Activated T-cell treated with anti-CD3 and anti-CD28 coated beads, Interleukin-2, amount 50 U/mL, for 4 hours (primary cell): ENCODE measurements at regions not wholly inside any gene's neighbourhood (a gene's known extent, or its start where the extent isn't known, plus 50 kb on each side); places are given as distances from the start of the nearest gene placed in this dataset.
"Not testable (repeated sequence)": the region's sequence is repeated elsewhere in the genome, so short reads cannot be mapped to it uniquely, and the experiment has no call there.

Experiments used
- ATAC-seq, 2 donors: fragments of 200-7000 bp; cut with Tn5 transposase; one replicate each; pipeline ENCODE4 v1.10.0; 2021
- DNase-seq: peaks from one replicate; pipeline ENCODE4 v3.0.0-alpha.2; 2020
- H3K27me3 Mint-ChIP-seq: one replicate; pipeline ENCODE4 v1.8.0; 2021; ENCODE audit warnings: low read depth, mixed read lengths
- H3K36me3 Mint-ChIP-seq: one replicate; pipeline ENCODE4 v1.8.0; 2022; ENCODE audit warnings: mixed read lengths; ENCODE audit not compliant: insufficient read depth
- H3K4me1 Mint-ChIP-seq: one replicate; pipeline ENCODE4 v1.8.0; 2021; ENCODE audit warnings: low read depth, mixed read lengths
- H3K4me3 Mint-ChIP-seq: one replicate; pipeline ENCODE4 v1.8.0; 2021; ENCODE audit warnings: mild to moderate bottlenecking, moderate library complexity, mixed read lengths
- H3K9me3 Mint-ChIP-seq: one replicate; pipeline ENCODE4 v1.8.0; 2021; ENCODE audit warnings: mixed read lengths

DNA sequence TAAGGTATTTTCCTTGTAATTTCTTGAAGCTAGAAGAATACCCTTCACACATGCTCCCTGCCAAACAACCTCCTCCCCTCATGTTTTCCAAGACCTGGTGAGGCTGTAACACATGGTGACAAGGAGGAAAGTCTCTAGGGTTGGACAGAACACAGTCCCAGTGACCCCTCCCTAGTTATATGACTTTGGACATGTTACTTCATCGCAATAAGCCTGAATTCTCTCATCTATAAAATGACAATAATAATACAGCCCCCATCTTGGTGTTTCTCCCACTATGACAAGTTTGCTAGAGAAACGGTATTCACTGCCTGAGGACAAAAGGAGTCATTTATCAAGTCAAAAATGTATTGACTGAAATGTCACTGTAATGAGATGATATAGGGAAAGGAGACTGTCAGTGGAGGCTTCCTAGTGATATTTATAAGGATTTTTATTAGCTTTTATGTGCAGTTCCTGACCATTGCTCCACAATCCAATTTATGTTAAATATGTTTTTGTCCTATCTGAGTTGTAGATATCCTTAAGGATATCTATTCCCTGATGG is 464.4 kb downstream of the SUCLG1 start:
- peaks cover 4% of the 10 kb centered on the region for H3K9me3 Mint-ChIP-seq
- H3K4me1 Mint-ChIP-seq, result no peaks in the 10 kb centered on the region
- DNase-seq (no peak), ATAC-seq (no peak)
- H3K4me3 Mint-ChIP-seq, result no peak overlapping the region
- peaks cover 17% of the 10 kb centered on the region for H3K27me3 Mint-ChIP-seq
- no peaks in the 10 kb centered on the region for H3K36me3 Mint-ChIP-seq

GRCh38 chr2:83993873-83994632 is 465.0 kb downstream of the SUCLG1 start:
- H3K27me3 Mint-ChIP-seq, result peaks cover 15% of the 10 kb centered on the region
- H3K36me3 Mint-ChIP-seq, result no peaks in the 10 kb centered on the region
- DNase-seq (no peak), ATAC-seq (no peak)
- H3K4me1 Mint-ChIP-seq, result no peaks in the 10 kb centered on the region
- H3K4me3 Mint-ChIP-seq, result no peak overlapping the region
- peaks cover 4% of the 10 kb centered on the region for H3K9me3 Mint-ChIP-seq

- DNase-seq (no peak), ATAC-seq (no peak)
- Mint-ChIP-seq H3K4me1 (no peaks in the 10 kb centered on the region), H3K36me3 (no peaks in the 10 kb centered on the region), H3K9me3 (peaks cover 7% of the 10 kb centered on the region), H3K27me3 (peaks cover 6% of the 10 kb centered on the region), H3K4me3 (no peak overlapping the region)
Observed at GRCh38 chr2:83991992-83992391, 467.1 kb downstream of the SUCLG1 start.

DNA sequence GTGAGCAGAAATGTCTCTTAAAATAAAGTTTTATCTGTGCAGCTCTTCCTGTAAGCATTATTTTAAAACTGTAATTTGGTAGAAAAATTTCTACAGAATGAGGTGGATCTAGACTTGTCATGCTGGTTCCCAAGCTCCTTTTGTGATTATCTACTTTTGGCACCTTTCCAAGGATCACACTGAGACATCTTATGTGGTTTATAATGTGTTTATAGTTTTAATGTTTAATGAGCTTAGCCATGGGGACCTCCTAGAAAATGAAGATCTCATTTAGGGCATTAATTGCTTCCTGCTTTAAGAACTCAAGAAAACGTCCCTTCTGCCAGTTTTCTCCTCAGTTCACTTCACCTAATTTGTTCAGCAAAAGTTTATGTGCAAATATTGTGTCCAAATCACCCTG is 468.4 kb downstream of the SUCLG1 start:
- Mint-ChIP-seq H3K9me3 (peaks cover 7% of the 10 kb centered on the region), H3K4me1 (no peaks in the 10 kb centered on the region), H3K27me3 (peaks cover 6% of the 10 kb centered on the region), H3K4me3 (no peak overlapping the region), H3K36me3 (no peaks in the 10 kb centered on the region)
- ATAC-seq (no peak), DNase-seq (no peak)

DNA sequence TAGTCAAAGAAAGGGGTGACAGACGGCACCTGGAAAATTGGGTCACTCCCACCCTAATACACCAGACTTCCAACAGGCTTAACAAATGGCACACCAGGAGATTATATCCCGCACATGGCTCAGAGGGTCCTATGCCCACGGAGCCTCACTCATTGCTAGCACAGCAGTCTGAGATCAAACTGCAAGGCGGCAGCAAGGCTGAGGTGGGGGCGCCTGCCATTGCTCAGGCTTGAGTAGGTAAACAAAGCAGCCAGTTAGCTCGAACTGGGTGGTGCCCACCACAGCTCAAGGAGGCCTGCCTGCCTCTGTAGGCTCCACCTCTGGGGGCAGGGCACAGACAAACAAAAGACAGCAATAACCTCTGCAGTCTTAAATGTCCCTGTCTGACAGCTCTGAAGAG is 482.5 kb downstream of the SUCLG1 start:
- not testable (repeated sequence) for H3K4me1 Mint-ChIP-seq, H3K4me3 Mint-ChIP-seq, H3K27me3 Mint-ChIP-seq, H3K9me3 Mint-ChIP-seq, ATAC-seq, DNase-seq, H3K36me3 Mint-ChIP-seq

DNA sequence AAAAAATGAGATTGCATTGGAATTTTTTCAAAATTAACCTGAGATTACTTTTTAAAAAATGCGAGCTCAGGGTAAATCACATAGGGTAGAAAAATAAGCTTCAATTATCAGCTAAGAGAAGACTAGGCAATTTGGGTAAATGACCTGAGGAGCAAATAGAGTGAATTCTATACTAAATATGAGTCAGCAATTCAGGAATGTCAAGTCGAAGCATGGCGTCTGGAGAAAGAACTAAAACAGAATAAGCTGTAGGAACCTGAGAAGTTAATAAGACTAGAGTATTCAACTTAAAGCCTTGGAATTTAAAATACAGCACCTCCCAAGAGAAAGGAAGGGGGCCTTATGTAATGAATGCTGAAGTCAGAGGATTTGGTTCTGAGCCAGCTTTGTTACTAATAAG is 487.0 kb downstream of the SUCLG1 start:
- no peak for ATAC-seq
- Mint-ChIP-seq H3K4me3 (no peak overlapping the region), H3K36me3 (no peaks in the 10 kb centered on the region), H3K27me3 (peaks cover 7% of the 10 kb centered on the region), H3K9me3 (peaks cover 4% of the 10 kb centered on the region), H3K4me1 (no peaks in the 10 kb centered on the region)
- no peak for DNase-seq

- Mint-ChIP-seq H3K9me3 (peaks cover 4% of the 10 kb centered on the region), H3K4me3 (no peak overlapping the region)
Observed at GRCh38 chr2:83971547-83971946, 487.5 kb downstream of the SUCLG1 start.

DNA sequence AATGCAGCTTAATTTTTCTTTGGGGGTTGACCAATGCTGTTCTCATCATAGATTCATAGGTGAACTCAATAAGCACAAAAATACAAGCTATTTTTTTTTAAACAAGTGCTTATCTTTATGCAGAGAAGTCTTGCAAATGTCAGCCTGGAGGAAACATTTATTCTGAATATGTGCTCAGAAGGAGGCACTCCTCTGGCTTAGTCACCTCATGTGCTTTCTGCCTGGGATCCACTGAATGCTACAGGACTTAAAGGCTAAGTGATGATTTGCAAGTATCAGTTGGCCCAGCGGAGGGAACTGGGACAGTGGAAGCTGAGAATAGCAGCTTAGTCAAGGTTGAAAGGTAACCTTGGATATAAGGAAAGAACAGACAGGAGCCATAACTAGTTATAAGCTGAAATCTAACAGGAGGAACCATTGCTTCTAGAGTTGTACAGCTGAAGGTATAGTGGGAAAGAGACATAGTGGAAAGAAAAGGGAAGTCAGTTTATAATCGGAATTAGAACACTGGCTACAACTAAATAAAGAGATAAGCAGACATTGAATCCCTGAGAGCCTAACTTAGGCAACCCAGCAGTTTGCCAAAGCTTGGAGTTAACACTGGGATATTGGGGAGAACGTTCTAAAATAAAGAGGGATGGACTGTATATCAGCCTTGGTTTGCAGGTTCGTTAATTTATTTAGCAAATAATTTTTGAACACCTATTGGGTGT is 488.7 kb downstream of the SUCLG1 start:
- Mint-ChIP-seq H3K27me3 (peaks cover 7% of the 10 kb centered on the region), H3K9me3 (no peaks in the 10 kb centered on the region), H3K4me3 (no peak overlapping the region), H3K4me1 (no peaks in the 10 kb centered on the region), H3K36me3 (no peaks in the 10 kb centered on the region)
- ATAC-seq, result no peak
- no peak for DNase-seq

More at GRCh38 chr2:83971547-83971946, 487.5 kb downstream of the SUCLG1 start:
- Mint-ChIP-seq H3K27me3 (peaks cover 7% of the 10 kb centered on the region), H3K36me3 (no peaks in the 10 kb centered on the region), H3K4me1 (no peaks in the 10 kb centered on the region)
- DNase-seq (no peak), ATAC-seq (no peak)

DNA sequence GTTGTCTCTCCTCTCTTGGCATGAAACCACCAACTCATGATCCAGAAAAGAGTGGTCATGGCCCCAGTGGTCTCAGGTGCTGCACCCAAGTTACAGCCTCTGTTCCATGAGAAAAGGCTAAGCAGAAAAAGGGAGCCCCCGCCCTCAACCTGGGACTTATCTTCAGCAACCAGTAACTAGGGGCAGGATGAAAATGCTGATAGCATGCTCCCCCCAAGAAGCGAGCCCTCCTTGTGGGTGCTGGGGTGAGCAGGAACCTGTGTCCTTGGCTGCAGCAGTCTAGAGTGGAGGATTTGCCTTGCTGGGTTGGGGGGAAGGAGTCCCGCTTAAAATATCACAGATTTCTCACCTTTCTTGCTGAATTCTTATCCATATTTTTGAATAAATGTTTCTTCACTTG is 490.0 kb downstream of the SUCLG1 start:
- H3K4me3 Mint-ChIP-seq, result no peak overlapping the region
- ATAC-seq, result no peak
- no peaks in the 10 kb centered on the region for H3K9me3 Mint-ChIP-seq
- no peaks in the 10 kb centered on the region for H3K36me3 Mint-ChIP-seq
- no peak for DNase-seq
- no peaks in the 10 kb centered on the region for H3K4me1 Mint-ChIP-seq
- H3K27me3 Mint-ChIP-seq, result peaks cover 7% of the 10 kb centered on the region

- Mint-ChIP-seq H3K9me3 (no peaks in the 10 kb centered on the region), H3K36me3 (no peaks in the 10 kb centered on the region), H3K4me1 (no peaks in the 10 kb centered on the region), H3K27me3 (peaks cover 7% of the 10 kb centered on the region), H3K4me3 (no peak overlapping the region)
- DNase-seq (no peak), ATAC-seq (no peak)
Observed at GRCh38 chr2:83967854-83968253, 491.2 kb downstream of the SUCLG1 start.

DNA sequence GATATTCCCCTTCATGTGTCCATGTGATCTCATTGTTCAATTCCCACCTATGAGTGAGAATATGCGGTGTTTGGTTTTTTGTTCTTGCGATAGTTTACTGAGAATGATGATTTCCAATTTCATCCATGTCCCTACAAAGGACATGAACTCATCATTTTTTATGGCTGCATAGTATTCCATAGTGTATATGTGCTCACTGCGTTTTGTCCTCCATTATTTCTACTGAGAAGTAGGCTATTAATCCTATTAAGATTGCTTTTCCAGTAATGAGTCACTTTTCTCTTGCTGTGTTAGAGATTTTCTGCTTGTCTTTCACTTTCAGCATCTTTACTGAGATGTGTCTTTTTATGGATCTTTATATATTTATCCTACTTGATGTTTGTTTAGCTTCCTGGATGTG is 492.1 kb downstream of the SUCLG1 start:
- H3K4me1 Mint-ChIP-seq, H3K36me3 Mint-ChIP-seq, H3K27me3 Mint-ChIP-seq, H3K9me3 Mint-ChIP-seq, DNase-seq, ATAC-seq, H3K4me3 Mint-ChIP-seq: not testable (repeated sequence)

- no peak for DNase-seq
- no peak overlapping the region for H3K4me3 Mint-ChIP-seq
- H3K4me1 Mint-ChIP-seq, result no peaks in the 10 kb centered on the region
- ATAC-seq, result no peak
- peaks cover 2% of the 10 kb centered on the region for H3K9me3 Mint-ChIP-seq
- no peaks in the 10 kb centered on the region for H3K27me3 Mint-ChIP-seq
- H3K36me3 Mint-ChIP-seq, result no peaks in the 10 kb centered on the region
Observed at GRCh38 chr2:83961512-83961911, 497.6 kb downstream of the SUCLG1 start.

DNA sequence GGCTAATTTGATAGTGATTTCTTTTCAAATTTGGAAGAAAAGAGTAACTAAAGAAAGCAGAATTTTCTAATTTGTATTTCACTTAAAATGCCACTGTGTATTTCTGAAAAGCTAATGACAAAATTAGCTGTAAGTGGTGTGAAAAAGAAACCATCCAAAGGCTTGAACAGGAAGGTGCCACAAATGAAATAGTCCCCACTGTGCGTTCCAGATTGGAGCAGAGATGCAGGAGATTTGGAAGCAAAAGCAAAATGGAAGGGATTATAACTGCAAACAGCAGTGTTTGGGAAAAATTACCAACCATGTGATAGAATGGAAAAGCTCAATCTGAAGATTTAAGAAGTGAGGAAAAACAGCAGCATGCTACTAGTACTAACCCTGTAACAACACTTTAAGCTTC is 498.7 kb downstream of the SUCLG1 start:
- Mint-ChIP-seq H3K9me3 (peaks cover 2% of the 10 kb centered on the region), H3K4me3 (no peak overlapping the region), H3K36me3 (no peaks in the 10 kb centered on the region), H3K27me3 (no peaks in the 10 kb centered on the region), H3K4me1 (no peaks in the 10 kb centered on the region)
- DNase-seq, result no peak
- ATAC-seq, result no peak

- Mint-ChIP-seq H3K36me3 (no peaks in the 10 kb centered on the region), H3K27me3 (no peaks in the 10 kb centered on the region), H3K4me3 (no peak overlapping the region), H3K4me1 (no peaks in the 10 kb centered on the region), H3K9me3 (peaks cover 2% of the 10 kb centered on the region)
- ATAC-seq, result no peak
- DNase-seq, result no peak
Observed at GRCh38 chr2:83959266-83959665, 499.8 kb downstream of the SUCLG1 start.

- H3K27me3 Mint-ChIP-seq, result no peaks in the 10 kb centered on the region
Observed at GRCh38 chr2:83956991-83957390, 502.1 kb downstream of the SUCLG1 start.

More at GRCh38 chr2:83956991-83957390, 502.1 kb downstream of the SUCLG1 start:
- no peak for DNase-seq
- H3K36me3 Mint-ChIP-seq, result no peaks in the 10 kb centered on the region
- no peaks in the 10 kb centered on the region for H3K4me1 Mint-ChIP-seq
- ATAC-seq, result no peak
- H3K9me3 Mint-ChIP-seq, result peaks cover 2% of the 10 kb centered on the region
- H3K4me3 Mint-ChIP-seq, result no peak overlapping the region
